GM12892 (cell line): ENCODE measurements at regions not wholly inside any gene's neighbourhood (a gene's known extent, or its start where the extent isn't known, plus 50 kb on each side); places are given as distances from the start of the nearest gene placed in this dataset.

ENCODE experiments used
- POLR2A ChIP-seq: IDR thresholded peaks from 2 replicates; pipeline ENCODE4 v1.6.1; 2011; ENCODE audit warnings: low read depth, low read length, control low read depth
- TAF1 ChIP-seq: IDR thresholded peaks from 2 replicates; pipeline ENCODE4 v1.6.1; 2011; ENCODE audit warnings: low read depth, mild to moderate bottlenecking, control low read depth, low read length, borderline replicate concordance

- TF ChIP-seq POLR2A (no peak), TAF1 (no peak)
These were observed 95.8 kb upstream of the MPHOSPH6 start for GRCh38 chr16:82265809-82266208.
